ENCODE measurements at regions not wholly inside any gene's neighbourhood (a gene's known extent, or its start where the extent isn't known, plus 50 kb on each side); places are given as distances from the start of the nearest gene placed in this dataset.

DNA sequence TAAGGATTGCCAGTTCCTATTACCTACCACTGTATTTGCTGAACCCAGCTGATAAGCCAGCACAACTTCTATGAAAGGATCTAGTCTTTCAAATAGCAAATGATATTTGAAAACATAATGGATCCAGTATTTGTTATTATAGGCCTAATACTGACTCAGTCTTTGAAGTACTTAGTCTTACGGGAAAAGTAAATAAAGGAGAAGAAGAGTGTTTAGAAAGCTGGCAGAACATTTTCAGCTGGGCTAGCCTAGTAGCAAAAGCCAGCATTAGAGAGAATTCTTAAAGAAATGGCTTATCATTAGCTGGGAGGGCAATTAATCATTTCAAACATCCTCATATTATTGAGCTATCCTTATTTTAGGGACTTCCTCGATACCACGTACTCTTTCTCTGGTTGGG, 101.4 kb upstream of the GOLIM4 start:
- Histone ChIP-seq H3K4me1 (ENCODE audit: control insufficient read depth, insufficient read depth, low read length) (no peaks in the 10 kb centered on the region), H3K36me3 (ENCODE audit: insufficient read depth, low read length) (no peaks in the 10 kb centered on the region), H3K27me3 (ENCODE audit: control insufficient read depth, insufficient read depth, low read length) (no peaks in the 10 kb centered on the region), H3K9me3 (replicated peaks; ENCODE audit: low read length) (no peaks in the 10 kb centered on the region), H3K9ac (ENCODE audit: low read depth, low read length) (no peak overlapping the region), H3K4me2 (ENCODE audit: low read length) (no peak overlapping the region), H3K4me3 (ENCODE audit: low read length) (no peak overlapping the region)

DNA sequence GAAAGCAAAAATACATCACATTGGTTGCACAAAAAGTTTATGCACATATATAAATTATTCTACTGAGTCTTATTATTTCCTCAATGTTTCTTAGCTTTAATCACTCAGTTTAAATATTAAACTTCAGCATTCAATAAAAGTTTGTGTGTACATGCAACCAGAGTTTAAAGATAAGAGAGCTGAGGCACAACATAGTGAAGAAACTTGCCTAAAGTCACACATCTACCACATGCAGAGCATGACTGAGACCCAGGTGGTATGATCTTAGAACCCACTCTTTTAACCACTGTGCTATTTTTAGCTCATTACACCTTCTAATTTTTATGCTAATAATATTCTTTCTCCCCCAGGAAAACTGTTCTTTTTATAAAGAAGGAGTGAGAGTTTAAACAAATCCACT, 96.1 kb upstream of the GOLIM4 start:
- Histone ChIP-seq H3K9ac (ENCODE audit: low read depth, low read length) (no peak overlapping the region), H3K36me3 (ENCODE audit: insufficient read depth, low read length) (no peaks in the 10 kb centered on the region), H3K27me3 (ENCODE audit: control insufficient read depth, insufficient read depth, low read length) (no peaks in the 10 kb centered on the region), H3K4me1 (ENCODE audit: control insufficient read depth, insufficient read depth, low read length) (no peaks in the 10 kb centered on the region), H3K4me3 (ENCODE audit: low read length) (no peak overlapping the region), H3K9me3 (replicated peaks; ENCODE audit: low read length) (no peaks in the 10 kb centered on the region), H3K4me2 (ENCODE audit: low read length) (no peak overlapping the region)

DNA sequence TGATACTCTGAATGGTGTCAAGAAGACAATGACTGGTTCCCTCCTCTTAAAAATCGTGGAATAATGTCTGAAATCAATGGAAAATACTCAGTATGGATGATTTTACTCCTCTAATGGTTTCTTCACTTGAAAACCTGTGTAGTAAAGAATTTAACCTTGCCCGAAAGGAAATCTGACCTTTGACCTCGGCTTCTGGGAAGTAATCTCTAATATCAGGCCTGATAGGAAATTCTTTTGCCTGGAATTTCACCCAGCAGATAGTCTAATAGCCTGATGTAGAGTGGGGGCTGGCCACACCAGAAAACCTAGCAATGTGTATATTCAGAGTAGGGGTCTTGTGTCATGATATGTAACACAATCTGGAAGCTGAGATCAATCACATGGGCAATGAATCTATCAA, 91.5 kb upstream of the GOLIM4 start:
- H3K9ac ChIP-seq (ENCODE audit: low read depth, low read length), result no peak overlapping the region
- H3K4me3 ChIP-seq (ENCODE audit: low read length), result no peak overlapping the region
- H3K4me2 ChIP-seq (ENCODE audit: low read length), result no peak overlapping the region
- H3K36me3 ChIP-seq (ENCODE audit: insufficient read depth, low read length), result no peaks in the 10 kb centered on the region
- H3K27me3 ChIP-seq (ENCODE audit: control insufficient read depth, insufficient read depth, low read length), result no peaks in the 10 kb centered on the region
- no peaks in the 10 kb centered on the region for H3K9me3 ChIP-seq (replicated peaks; ENCODE audit: low read length)
- H3K4me1 ChIP-seq (ENCODE audit: control insufficient read depth, insufficient read depth, low read length), result no peaks in the 10 kb centered on the region

DNA sequence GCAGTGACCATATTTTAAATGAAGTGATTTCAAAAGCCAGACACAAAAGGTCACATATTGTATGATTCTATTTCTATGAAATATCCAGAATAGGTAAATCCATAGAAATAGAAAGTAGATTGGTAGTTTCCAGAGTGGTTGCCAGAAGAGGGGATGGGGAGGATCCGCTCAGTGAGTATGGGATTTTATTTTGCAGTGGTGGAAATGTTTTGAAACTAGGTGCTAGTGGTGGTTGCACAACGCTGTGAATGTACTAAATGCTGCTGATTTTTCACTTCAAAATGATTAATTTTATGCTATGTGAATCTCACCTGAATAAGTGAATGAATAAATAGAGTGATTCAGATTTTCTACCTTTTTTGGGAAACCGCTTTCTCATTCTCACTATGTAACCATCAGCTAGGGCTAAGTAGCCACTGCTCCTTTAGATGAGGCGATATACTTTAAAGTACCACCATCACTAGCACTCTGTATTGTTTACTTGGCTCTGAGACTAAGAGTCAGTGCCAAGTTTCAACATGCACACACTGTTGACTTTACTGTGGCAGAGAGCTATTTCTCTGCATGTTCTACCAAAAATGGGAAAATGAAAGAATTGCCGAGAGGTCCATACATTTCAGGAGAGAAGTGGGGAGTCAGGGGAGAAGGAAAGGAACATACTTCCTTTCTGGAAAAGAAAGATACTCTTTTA, 90.7 kb upstream of the GOLIM4 start:
- H3K4me2 ChIP-seq (ENCODE audit: low read length), result no peak overlapping the region
- H3K9me3 ChIP-seq (replicated peaks; ENCODE audit: low read length), result no peaks in the 10 kb centered on the region
- H3K9ac ChIP-seq (ENCODE audit: low read depth, low read length), result no peak overlapping the region
- no peaks in the 10 kb centered on the region for H3K36me3 ChIP-seq (ENCODE audit: insufficient read depth, low read length)
- no peaks in the 10 kb centered on the region for H3K4me1 ChIP-seq (ENCODE audit: control insufficient read depth, insufficient read depth, low read length)
- H3K27me3 ChIP-seq (ENCODE audit: control insufficient read depth, insufficient read depth, low read length), result no peaks in the 10 kb centered on the region
- H3K4me3 ChIP-seq (ENCODE audit: low read length), result no peak overlapping the region

DNA sequence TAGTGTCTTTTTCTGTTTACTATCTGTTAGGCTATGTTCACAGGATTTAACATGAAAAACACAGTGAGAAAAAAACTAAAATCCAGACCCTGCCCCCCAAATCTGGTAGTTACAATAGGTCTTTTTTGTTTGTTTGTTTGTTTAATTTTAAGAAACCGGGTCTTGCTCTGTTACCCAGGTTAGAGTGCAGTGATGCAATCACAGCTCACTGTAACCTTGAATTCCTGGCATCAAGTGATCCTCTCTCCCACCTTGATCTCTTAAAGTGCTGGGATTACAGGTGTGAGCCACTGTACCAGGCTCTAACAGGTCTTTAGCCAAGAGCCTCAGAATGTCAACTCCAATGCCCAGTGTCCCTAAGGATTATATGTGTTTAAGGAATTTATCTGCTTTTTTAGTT, 88.0 kb upstream of the GOLIM4 start:
- H3K36me3 ChIP-seq (ENCODE audit: insufficient read depth, low read length), result no peaks in the 10 kb centered on the region
- H3K4me2 ChIP-seq (ENCODE audit: low read length), result no peak overlapping the region
- H3K4me3 ChIP-seq (ENCODE audit: low read length), result no peak overlapping the region
- no peaks in the 10 kb centered on the region for H3K27me3 ChIP-seq (ENCODE audit: control insufficient read depth, insufficient read depth, low read length)
- no peaks in the 10 kb centered on the region for H3K4me1 ChIP-seq (ENCODE audit: control insufficient read depth, insufficient read depth, low read length)
- H3K9ac ChIP-seq (ENCODE audit: low read depth, low read length), result no peak overlapping the region
- H3K9me3 ChIP-seq (replicated peaks; ENCODE audit: low read length), result no peaks in the 10 kb centered on the region

DNA sequence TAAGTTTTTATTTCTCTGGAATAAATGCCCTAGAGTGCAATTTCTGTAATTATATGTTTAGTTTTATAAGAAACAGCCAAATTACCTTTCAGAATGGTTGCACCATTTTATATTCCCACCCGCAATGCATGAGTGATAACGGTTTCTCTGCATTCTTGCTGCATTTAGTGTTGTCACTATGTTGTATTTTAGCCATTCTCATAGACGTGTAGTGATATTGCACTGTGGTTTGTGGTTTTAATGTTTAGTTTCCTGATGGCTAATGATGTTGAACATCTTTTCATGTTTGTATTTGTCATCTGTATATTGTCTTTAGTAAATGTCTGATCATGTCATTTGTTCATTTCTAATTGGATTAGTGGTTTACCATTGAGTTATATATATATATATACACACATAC, 73.0 kb upstream of the GOLIM4 start:
- peaks cover 3% of the 10 kb centered on the region for H3K4me1 ChIP-seq (ENCODE audit: control insufficient read depth, insufficient read depth, low read length)
- no peak overlapping the region for H3K9ac ChIP-seq (ENCODE audit: low read depth, low read length)
- no peaks in the 10 kb centered on the region for H3K9me3 ChIP-seq (replicated peaks; ENCODE audit: low read length)
- H3K4me2 ChIP-seq (ENCODE audit: low read length), result no peak overlapping the region
- H3K36me3 ChIP-seq (ENCODE audit: insufficient read depth, low read length), result no peaks in the 10 kb centered on the region
- no peaks in the 10 kb centered on the region for H3K27me3 ChIP-seq (ENCODE audit: control insufficient read depth, insufficient read depth, low read length)
- no peak overlapping the region for H3K4me3 ChIP-seq (ENCODE audit: low read length)

DNA sequence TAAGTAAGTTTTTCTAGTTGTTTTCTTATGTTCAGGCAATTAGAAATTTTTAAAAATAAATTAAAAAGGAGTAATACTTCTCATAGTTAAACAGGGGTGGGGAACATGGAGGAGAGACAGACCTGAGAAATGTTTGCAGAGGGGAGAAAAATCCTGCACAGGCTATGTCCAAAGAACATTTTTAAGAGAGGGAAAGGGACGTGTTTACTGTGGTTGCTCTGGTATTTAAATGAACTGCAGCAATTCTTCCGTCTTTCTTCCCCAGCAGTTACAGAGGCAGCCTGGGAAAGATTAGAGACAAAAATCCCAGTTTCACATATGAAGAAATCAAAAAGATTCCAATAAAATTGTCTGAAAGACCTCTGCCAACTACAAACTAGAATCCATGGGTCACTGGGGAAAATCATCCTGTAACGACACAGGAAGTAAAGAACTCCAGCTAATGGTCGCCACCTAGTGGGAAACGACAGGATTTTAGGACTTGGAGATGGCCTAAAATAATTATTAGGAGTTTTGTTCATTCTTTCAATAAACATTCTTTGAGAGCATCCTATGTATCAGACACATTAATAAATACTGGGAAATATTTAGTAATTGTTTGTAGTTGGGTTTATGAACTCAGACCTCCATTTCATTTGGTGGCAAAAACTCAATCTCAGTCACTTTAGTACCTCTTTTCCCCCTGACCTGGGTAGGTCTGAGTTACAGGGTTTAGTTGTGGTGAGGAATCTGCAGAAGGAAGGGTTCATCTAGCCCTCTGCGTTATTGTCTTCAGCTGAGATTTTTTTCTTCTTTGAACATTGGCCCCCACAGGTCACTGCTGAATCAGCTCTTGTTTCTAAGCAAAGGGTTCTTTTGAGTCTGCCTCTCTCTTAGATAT, 69.9 kb upstream of the GOLIM4 start:
- peak overlapping the region; percentile 47 for H3K9ac ChIP-seq (ENCODE audit: low read depth, low read length)
- peak overlapping the region; percentile 59 for H3K4me2 ChIP-seq (ENCODE audit: low read length)
- no peak overlapping the region for H3K4me3 ChIP-seq (ENCODE audit: low read length)
- H3K36me3 ChIP-seq (ENCODE audit: insufficient read depth, low read length), result no peaks in the 10 kb centered on the region
- peaks cover 5% of the 10 kb centered on the region for H3K4me1 ChIP-seq (ENCODE audit: control insufficient read depth, insufficient read depth, low read length)
- no peaks in the 10 kb centered on the region for H3K27me3 ChIP-seq (ENCODE audit: control insufficient read depth, insufficient read depth, low read length)
- H3K9me3 ChIP-seq (replicated peaks; ENCODE audit: low read length), result no peaks in the 10 kb centered on the region

DNA sequence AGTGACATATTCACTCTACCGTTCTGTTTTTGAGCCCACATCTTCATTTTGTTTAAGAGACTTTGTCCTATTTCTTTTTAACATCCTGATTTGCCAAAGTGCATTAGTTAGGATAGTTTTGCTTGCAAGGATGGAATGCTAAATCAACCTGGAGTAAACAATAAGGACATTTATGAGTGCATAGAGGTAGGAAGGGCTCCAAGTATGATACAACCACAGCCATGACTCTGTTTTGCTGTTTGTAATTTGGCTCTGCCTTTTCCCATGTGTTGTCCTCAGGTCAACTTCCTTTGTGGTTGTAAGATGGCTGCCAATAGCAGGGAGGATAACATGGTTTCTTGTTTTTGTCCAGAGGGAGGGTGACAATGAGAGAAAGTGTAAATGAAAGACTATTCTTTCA, 66.4 kb upstream of the GOLIM4 start:
- H3K9me3 ChIP-seq (replicated peaks; ENCODE audit: low read length), result no peaks in the 10 kb centered on the region
- H3K36me3 ChIP-seq (ENCODE audit: insufficient read depth, low read length), result no peaks in the 10 kb centered on the region
- no peaks in the 10 kb centered on the region for H3K27me3 ChIP-seq (ENCODE audit: control insufficient read depth, insufficient read depth, low read length)
- peaks cover 5% of the 10 kb centered on the region for H3K4me1 ChIP-seq (ENCODE audit: control insufficient read depth, insufficient read depth, low read length)
- H3K4me2 ChIP-seq (ENCODE audit: low read length), result no peak overlapping the region
- H3K4me3 ChIP-seq (ENCODE audit: low read length), result no peak overlapping the region
- no peak overlapping the region for H3K9ac ChIP-seq (ENCODE audit: low read depth, low read length)

DNA sequence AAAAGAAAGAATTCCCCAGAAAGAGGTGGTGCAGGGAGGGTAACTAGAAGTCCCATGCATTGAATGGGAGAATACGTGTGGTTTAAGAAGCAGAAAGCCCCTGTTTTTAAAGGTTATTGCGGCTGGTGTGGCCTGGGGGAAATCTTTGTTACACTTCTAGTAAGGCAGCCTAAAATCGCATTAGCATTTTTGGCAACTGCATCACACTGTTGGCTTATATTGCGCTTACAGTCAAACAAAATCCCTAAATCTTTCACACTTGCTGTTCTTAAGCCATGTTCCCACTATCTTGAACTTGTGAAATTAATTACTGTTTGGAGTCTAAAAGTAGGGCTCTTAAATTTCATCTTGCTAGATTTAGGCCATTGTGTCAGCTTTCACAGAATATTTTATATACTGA, 66.0 kb upstream of the GOLIM4 start:
- H3K4me3 ChIP-seq (ENCODE audit: low read length), result no peak overlapping the region
- no peaks in the 10 kb centered on the region for H3K9me3 ChIP-seq (replicated peaks; ENCODE audit: low read length)
- H3K36me3 ChIP-seq (ENCODE audit: insufficient read depth, low read length), result no peaks in the 10 kb centered on the region
- H3K27me3 ChIP-seq (ENCODE audit: control insufficient read depth, insufficient read depth, low read length), result no peaks in the 10 kb centered on the region
- no peak overlapping the region for H3K4me2 ChIP-seq (ENCODE audit: low read length)
- no peak overlapping the region for H3K9ac ChIP-seq (ENCODE audit: low read depth, low read length)
- H3K4me1 ChIP-seq (ENCODE audit: control insufficient read depth, insufficient read depth, low read length), result peaks cover 5% of the 10 kb centered on the region

DNA sequence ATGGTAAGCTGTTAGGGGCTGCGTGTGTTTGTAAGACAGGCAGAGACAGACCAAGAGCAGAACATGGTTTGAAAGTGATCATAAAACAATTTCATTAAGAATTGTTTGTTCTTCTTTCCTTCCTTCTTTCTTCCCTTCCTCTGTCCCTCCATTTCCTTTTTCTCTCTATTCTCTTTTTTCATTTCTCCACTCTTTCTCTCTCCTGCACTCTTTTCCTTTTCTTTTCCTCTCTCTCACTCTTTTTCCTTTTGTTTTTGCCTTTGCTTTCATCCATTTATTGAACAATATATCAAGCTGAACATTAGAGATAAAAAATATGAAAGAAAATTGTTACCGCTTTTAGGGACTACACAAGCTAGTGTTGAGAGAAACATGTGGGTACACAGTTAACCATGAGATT, 62.2 kb upstream of the GOLIM4 start:
- Histone ChIP-seq H3K9me3 (replicated peaks; ENCODE audit: low read length) (no peaks in the 10 kb centered on the region), H3K4me2 (ENCODE audit: low read length) (no peak overlapping the region), H3K36me3 (ENCODE audit: insufficient read depth, low read length) (no peaks in the 10 kb centered on the region), H3K4me1 (ENCODE audit: control insufficient read depth, insufficient read depth, low read length) (peaks cover 2% of the 10 kb centered on the region), H3K4me3 (ENCODE audit: low read length) (no peak overlapping the region), H3K9ac (ENCODE audit: low read depth, low read length) (no peak overlapping the region), H3K27me3 (ENCODE audit: control insufficient read depth, insufficient read depth, low read length) (no peaks in the 10 kb centered on the region)

DNA sequence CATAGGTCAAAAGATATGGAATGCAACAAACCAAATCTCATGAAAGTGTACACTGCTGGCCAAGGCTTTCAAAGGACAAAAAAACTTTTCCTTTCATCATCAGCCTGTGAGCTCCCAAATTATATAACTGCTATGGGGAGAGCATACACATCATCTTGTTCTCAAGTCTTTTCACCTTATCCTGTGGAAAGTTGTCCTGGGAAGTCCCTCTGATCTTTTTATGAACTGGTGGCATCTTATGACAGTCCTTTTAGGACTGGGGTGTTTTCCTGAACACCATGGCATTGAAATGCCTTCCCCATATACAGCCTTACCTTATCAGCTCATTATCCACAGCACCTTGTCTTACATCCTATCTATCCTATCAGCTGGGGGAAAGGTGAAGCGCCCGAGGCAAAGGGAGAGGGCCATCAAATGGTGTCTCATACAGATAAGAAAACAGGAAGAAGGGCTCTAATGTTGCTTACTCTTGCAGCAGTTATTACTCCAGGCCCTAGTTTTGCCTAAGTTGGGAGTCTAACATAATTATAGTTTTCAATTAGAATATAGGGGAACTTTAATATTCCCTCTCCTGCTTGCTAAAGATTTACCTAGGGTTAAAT, 61.5 kb upstream of the GOLIM4 start:
- Histone ChIP-seq H3K9ac (ENCODE audit: low read depth, low read length) (no peak overlapping the region), H3K4me2 (ENCODE audit: low read length) (no peak overlapping the region), H3K27me3 (ENCODE audit: control insufficient read depth, insufficient read depth, low read length) (no peaks in the 10 kb centered on the region), H3K9me3 (replicated peaks; ENCODE audit: low read length) (no peaks in the 10 kb centered on the region), H3K4me3 (ENCODE audit: low read length) (no peak overlapping the region), H3K36me3 (ENCODE audit: insufficient read depth, low read length) (no peaks in the 10 kb centered on the region), H3K4me1 (ENCODE audit: control insufficient read depth, insufficient read depth, low read length) (peaks cover 2% of the 10 kb centered on the region)

Data from skeletal muscle satellite cell (primary cell).